ENCODE measurements at regions not wholly inside any gene's neighbourhood (a gene's known extent, or its start where the extent isn't known, plus 50 kb on each side); places are given as distances from the start of the nearest gene placed in this dataset.

DNA sequence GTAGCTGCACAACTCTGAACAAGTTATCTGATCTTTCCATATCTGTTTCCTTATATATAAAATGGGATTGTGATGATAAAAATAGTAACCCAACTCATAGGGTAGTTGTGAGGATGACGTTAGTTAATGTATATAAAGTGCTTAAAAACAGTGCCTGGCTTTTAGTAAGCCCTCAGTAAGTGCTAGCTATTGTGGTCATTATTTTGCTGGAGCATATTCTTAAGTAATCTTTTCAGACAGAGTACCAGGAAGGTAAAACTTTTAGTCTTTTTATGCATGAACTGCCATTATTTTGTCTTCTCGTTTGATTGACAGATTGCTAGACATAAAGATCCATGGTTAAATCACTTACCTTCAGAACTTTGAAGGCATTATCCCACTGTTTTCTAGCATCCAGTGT, 62.5 kb upstream of the SIM2 start:
- no peak overlapping the region for H3K4me3 ChIP-seq (ENCODE audit: low read depth in 1 of 3, low read length in 3 of 3)
- no peaks in the 10 kb centered on the region for H3K4me1 ChIP-seq (ENCODE audit: control insufficient read depth in 3 of 3, insufficient read depth in 2 of 3, low read depth in 1 of 3, low read length in 2 of 3)
- WGBS, 3 donors = 81 to 89% (median 86%) methylated on average over 2 of the region's 2 CpGs
- no peaks in the 10 kb centered on the region for H3K36me3 ChIP-seq (ENCODE audit: control insufficient read depth in 3 of 3, insufficient read depth in 2 of 3, low read depth in 1 of 3, low read length in 3 of 3)
- H3K27ac ChIP-seq (ENCODE audit: low read depth in 1 of 3, low read length in 2 of 3) = no peak overlapping the region
- peaks cover 0 to 5% of the 10 kb centered on the region in 2 donors for H3K9me3 ChIP-seq (ENCODE audit: control insufficient read depth in 2 of 2, insufficient read depth in 1 of 2, low read depth in 1 of 2, low read length in 1 of 2)
- FAIRE-seq (no peak), DNase-seq (no peak)
- peaks cover 0 to 7% (median 3%) of the 10 kb centered on the region in 3 donors for H3K27me3 ChIP-seq (ENCODE audit: control insufficient read depth in 3 of 3, insufficient read depth in 3 of 3, low read length in 3 of 3)

DNA sequence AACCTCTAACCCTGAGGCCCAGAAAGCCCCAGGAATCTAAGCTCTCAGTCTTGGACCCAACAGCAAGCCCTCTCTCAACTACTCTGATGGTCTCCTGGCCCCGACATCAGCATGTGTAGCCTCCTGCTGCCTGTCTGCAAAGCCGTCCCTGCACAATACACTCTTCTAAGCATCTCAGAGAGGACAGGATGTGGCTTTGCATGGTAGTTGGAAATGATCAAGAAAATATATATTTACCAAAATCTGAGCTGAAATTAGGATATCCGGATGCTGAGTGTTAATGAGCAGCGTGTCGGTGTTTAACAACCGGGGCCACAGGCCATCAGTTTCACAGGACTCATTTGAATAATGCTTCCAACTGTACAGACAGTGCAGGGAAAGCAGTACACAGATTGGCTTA, 59.1 kb upstream of the SIM2 start:
- Histone ChIP-seq H3K36me3 (ENCODE audit: control insufficient read depth in 3 of 3, insufficient read depth in 2 of 3, low read depth in 1 of 3, low read length in 3 of 3) (no peaks in the 10 kb centered on the region), H3K27me3 (ENCODE audit: control insufficient read depth in 3 of 3, insufficient read depth in 3 of 3, low read length in 3 of 3) (peaks cover 0 to 7% (median 0%) of the 10 kb centered on the region in 3 donors), H3K9me3 (ENCODE audit: control insufficient read depth in 2 of 2, insufficient read depth in 1 of 2, low read depth in 1 of 2, low read length in 1 of 2) (peaks cover 0 to 3% of the 10 kb centered on the region in 2 donors), H3K4me3 (ENCODE audit: low read depth in 1 of 3, low read length in 3 of 3) (no peak overlapping the region), H3K27ac (ENCODE audit: low read depth in 1 of 3, low read length in 2 of 3) (no peak overlapping the region), H3K4me1 (ENCODE audit: control insufficient read depth in 3 of 3, insufficient read depth in 2 of 3, low read depth in 1 of 3, low read length in 2 of 3) (no peaks in the 10 kb centered on the region)
- DNase-seq (no peak), FAIRE-seq (no peak)
- WGBS, 3 donors = 22 to 35% (median 31%) methylated on average over 6 of the region's 6 CpGs

DNA sequence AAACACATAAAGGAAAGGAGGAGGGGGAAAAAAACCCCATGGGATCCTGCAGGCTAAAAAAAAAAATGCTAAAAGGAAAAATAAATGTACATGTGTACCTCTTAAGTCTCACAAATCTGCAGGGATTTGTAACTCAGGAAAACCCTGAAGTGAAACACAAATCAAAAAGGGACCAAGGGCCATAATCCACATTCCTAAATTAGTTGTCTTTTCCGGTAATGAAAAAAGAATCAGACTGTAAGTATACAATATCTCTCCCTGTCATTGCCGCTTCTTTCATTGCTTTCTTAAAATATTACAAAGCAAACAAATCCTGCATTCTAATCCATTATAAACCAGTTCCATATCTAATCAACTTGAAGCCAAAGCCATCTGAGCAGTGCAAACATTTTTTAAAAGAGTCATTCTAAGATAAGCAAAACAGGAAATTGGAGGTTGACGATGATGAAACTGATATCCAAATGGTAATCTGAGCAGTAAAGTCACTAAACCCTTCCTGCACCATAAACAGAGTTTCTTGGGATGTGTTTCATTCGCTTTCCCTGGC, 58.7 kb upstream of the SIM2 start:
- H3K27me3 ChIP-seq (ENCODE audit: control insufficient read depth in 3 of 3, insufficient read depth in 3 of 3, low read length in 3 of 3) = peaks cover 0 to 5% (median 0%) of the 10 kb centered on the region in 3 donors
- FAIRE-seq = no peak
- 3 to 42% (median 22%) methylated on average over 4 of the region's 4 CpGs for WGBS, 3 donors
- H3K9me3 ChIP-seq (ENCODE audit: control insufficient read depth in 2 of 2, insufficient read depth in 1 of 2, low read depth in 1 of 2, low read length in 1 of 2) = peaks cover 0 to 3% of the 10 kb centered on the region in 2 donors
- H3K4me3 ChIP-seq (ENCODE audit: low read depth in 1 of 3, low read length in 3 of 3) = no peak overlapping the region
- no peaks in the 10 kb centered on the region for H3K4me1 ChIP-seq (ENCODE audit: control insufficient read depth in 3 of 3, insufficient read depth in 2 of 3, low read depth in 1 of 3, low read length in 2 of 3)
- no peaks in the 10 kb centered on the region for H3K36me3 ChIP-seq (ENCODE audit: control insufficient read depth in 3 of 3, insufficient read depth in 2 of 3, low read depth in 1 of 3, low read length in 3 of 3)
- no peak overlapping the region for H3K27ac ChIP-seq (ENCODE audit: low read depth in 1 of 3, low read length in 2 of 3)
- peak in 1 of 2 donors; percentile 8 for DNase-seq

GRCh38 chr21:36640721-36641244, 58.1 kb upstream of the SIM2 start:
- Histone ChIP-seq H3K27ac (ENCODE audit: low read depth in 1 of 3, low read length in 2 of 3) (no peak overlapping the region), H3K4me3 (ENCODE audit: low read depth in 1 of 3, low read length in 3 of 3) (no peak overlapping the region), H3K4me1 (ENCODE audit: control insufficient read depth in 3 of 3, insufficient read depth in 2 of 3, low read depth in 1 of 3, low read length in 2 of 3) (no peaks in the 10 kb centered on the region), H3K27me3 (ENCODE audit: control insufficient read depth in 3 of 3, insufficient read depth in 3 of 3, low read length in 3 of 3) (peaks cover 0 to 3% (median 0%) of the 10 kb centered on the region in 3 donors), H3K36me3 (ENCODE audit: control insufficient read depth in 3 of 3, insufficient read depth in 2 of 3, low read depth in 1 of 3, low read length in 3 of 3) (no peaks in the 10 kb centered on the region), H3K9me3 (ENCODE audit: control insufficient read depth in 2 of 2, insufficient read depth in 1 of 2, low read depth in 1 of 2, low read length in 1 of 2) (peaks cover 0 to 3% of the 10 kb centered on the region in 2 donors)
- FAIRE-seq = no peak
- 68 to 73% (median 68%) methylated on average over 15 of the region's 15 CpGs for WGBS, 3 donors
- DNase-seq = no peak

DNA sequence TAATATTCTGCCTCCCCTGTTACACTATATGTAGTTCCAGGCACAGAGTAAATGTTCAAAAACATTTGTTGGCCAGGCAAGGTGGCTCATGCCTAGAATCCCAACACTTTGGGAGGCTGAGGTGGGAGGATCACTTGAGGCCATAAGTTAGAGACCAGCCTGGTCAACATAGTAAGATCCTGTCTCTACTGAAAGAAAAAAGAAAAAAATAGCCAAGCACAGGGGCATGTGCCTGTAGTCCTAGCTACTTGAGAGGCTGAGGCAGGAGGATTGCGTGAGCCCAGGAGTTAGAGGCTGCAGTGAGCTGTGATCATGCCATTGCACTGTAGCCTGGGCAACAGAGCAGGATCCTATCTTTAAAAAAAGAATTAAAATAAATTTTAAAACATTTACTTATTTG, 57.6 kb upstream of the SIM2 start:
- FAIRE-seq = no peak
- 86 to 100% (median 98%) methylated on average over 1 of the region's 1 CpG for WGBS, 3 donors

GRCh38 chr21:36641886-36642285, 57.0 kb upstream of the SIM2 start:
- H3K4me3 ChIP-seq (ENCODE audit: low read depth in 1 of 3, low read length in 3 of 3) = no peak overlapping the region
- WGBS, 3 donors = 77 to 88% (median 80%) methylated on average over 9 of the region's 9 CpGs
- no peaks in the 10 kb centered on the region for H3K9me3 ChIP-seq (ENCODE audit: control insufficient read depth in 2 of 2, insufficient read depth in 1 of 2, low read depth in 1 of 2, low read length in 1 of 2)
- no peaks in the 10 kb centered on the region for H3K4me1 ChIP-seq (ENCODE audit: control insufficient read depth in 3 of 3, insufficient read depth in 2 of 3, low read depth in 1 of 3, low read length in 2 of 3)
- no peak overlapping the region for H3K27ac ChIP-seq (ENCODE audit: low read depth in 1 of 3, low read length in 2 of 3)
- H3K36me3 ChIP-seq (ENCODE audit: control insufficient read depth in 3 of 3, insufficient read depth in 2 of 3, low read depth in 1 of 3, low read length in 3 of 3) = no peaks in the 10 kb centered on the region
- DNase-seq = no peak
- FAIRE-seq = no peak
- peaks cover 0 to 3% (median 0%) of the 10 kb centered on the region in 3 donors for H3K27me3 ChIP-seq (ENCODE audit: control insufficient read depth in 3 of 3, insufficient read depth in 3 of 3, low read length in 3 of 3)

More for the DNA sequence above, 57.6 kb upstream of the SIM2 start:
- Histone ChIP-seq H3K9me3 (ENCODE audit: control insufficient read depth in 2 of 2, insufficient read depth in 1 of 2, low read depth in 1 of 2, low read length in 1 of 2) (no peaks in the 10 kb centered on the region), H3K27ac (ENCODE audit: low read depth in 1 of 3, low read length in 2 of 3) (no peak overlapping the region), H3K36me3 (ENCODE audit: control insufficient read depth in 3 of 3, insufficient read depth in 2 of 3, low read depth in 1 of 3, low read length in 3 of 3) (no peaks in the 10 kb centered on the region), H3K4me3 (ENCODE audit: low read depth in 1 of 3, low read length in 3 of 3) (no peak overlapping the region), H3K4me1 (ENCODE audit: control insufficient read depth in 3 of 3, insufficient read depth in 2 of 3, low read depth in 1 of 3, low read length in 2 of 3) (no peaks in the 10 kb centered on the region), H3K27me3 (ENCODE audit: control insufficient read depth in 3 of 3, insufficient read depth in 3 of 3, low read length in 3 of 3) (peaks cover 0 to 3% (median 0%) of the 10 kb centered on the region in 3 donors)
- DNase-seq = no peak

GRCh38 chr21:36642777-36643176, 56.1 kb upstream of the SIM2 start:
- H3K36me3 ChIP-seq (ENCODE audit: control insufficient read depth in 3 of 3, insufficient read depth in 2 of 3, low read depth in 1 of 3, low read length in 3 of 3) = no peaks in the 10 kb centered on the region
- no peak overlapping the region for H3K27ac ChIP-seq (ENCODE audit: low read depth in 1 of 3, low read length in 2 of 3)
- H3K9me3 ChIP-seq (ENCODE audit: control insufficient read depth in 2 of 2, insufficient read depth in 1 of 2, low read depth in 1 of 2, low read length in 1 of 2) = no peaks in the 10 kb centered on the region
- no peak for FAIRE-seq
- no peak overlapping the region for H3K4me3 ChIP-seq (ENCODE audit: low read depth in 1 of 3, low read length in 3 of 3)
- H3K4me1 ChIP-seq (ENCODE audit: control insufficient read depth in 3 of 3, insufficient read depth in 2 of 3, low read depth in 1 of 3, low read length in 2 of 3) = no peaks in the 10 kb centered on the region
- DNase-seq = no peak
- WGBS, 3 donors = 87 to 93% (median 90%) methylated on average over 4 of the region's 4 CpGs
- H3K27me3 ChIP-seq (ENCODE audit: control insufficient read depth in 3 of 3, insufficient read depth in 3 of 3, low read length in 3 of 3) = peaks cover 0 to 3% (median 3%) of the 10 kb centered on the region in 3 donors

DNA sequence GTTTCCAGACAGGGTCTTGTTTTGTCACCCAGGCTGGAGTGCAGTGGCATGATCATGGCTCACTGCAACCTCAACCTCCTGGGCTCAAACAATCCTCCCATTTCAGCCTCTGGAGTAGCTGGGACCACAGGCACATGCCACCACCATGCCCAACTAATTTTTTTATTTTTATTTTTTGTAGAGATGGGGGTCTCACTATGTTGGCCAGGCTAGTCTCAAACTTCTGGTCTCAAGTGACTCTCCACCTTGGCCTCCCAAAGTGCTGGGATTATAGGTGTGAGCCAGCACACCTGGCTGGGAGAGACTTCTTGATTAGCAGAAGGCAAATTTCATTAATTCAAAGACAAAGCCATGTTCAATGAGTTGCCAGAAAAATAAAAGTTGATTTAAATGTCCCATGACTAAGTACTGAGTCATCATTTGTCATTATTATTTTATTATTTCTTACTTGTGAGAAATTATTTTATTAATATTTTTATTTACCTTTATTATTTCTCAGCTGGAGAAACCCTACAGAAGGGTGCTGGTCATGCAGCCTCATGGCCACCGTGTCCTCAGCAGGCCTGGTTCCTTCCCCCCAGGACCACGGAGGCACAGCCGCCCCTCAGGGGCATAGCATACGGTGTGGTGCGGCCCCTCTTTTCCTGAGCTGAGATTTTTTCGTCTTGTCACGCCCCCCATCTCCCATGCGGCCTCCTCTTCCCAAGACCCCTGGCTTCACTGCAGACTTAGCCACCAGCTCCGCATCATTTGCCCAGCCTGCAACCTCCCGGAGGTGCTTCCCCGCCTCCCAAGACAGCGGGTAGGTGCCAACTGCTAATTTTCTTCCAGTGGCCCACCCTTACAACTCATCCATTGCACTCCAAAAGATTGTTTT, 55.3 kb upstream of the SIM2 start:
- Histone ChIP-seq H3K36me3 (ENCODE audit: control insufficient read depth in 3 of 3, insufficient read depth in 2 of 3, low read depth in 1 of 3, low read length in 3 of 3) (no peaks in the 10 kb centered on the region), H3K4me3 (ENCODE audit: low read depth in 1 of 3, low read length in 3 of 3) (no peak overlapping the region), H3K9me3 (ENCODE audit: control insufficient read depth in 2 of 2, insufficient read depth in 1 of 2, low read depth in 1 of 2, low read length in 1 of 2) (no peaks in the 10 kb centered on the region), H3K4me1 (ENCODE audit: control insufficient read depth in 3 of 3, insufficient read depth in 2 of 3, low read depth in 1 of 3, low read length in 2 of 3) (no peaks in the 10 kb centered on the region), H3K27ac (ENCODE audit: low read depth in 1 of 3, low read length in 2 of 3) (no peak overlapping the region), H3K27me3 (ENCODE audit: control insufficient read depth in 3 of 3, insufficient read depth in 3 of 3, low read length in 3 of 3) (peaks cover 0 to 4% (median 0%) of the 10 kb centered on the region in 3 donors)
- DNase-seq (no peak), FAIRE-seq (no peak)
- 90 to 95% (median 91%) methylated on average over 12 of the region's 12 CpGs for whole genome bisulfite sequencing, 3 donors

Data from small intestine (tissue), 7 donors.